ENCODE measurements at regions not wholly inside any gene's neighbourhood (a gene's known extent, or its start where the extent isn't known, plus 50 kb on each side); places are given as distances from the start of the nearest gene placed in this dataset.

GRCh38 chrX:17919896-17920446 lies 58.9 kb upstream of the RAI2 start:
- no peak for DNase-seq

- no peak for DNase-seq
Observed at GRCh38 chrX:17917945-17918577, 57.0 kb upstream of the RAI2 start.

- DNase-seq = no peak
Observed at GRCh38 chrX:17913801-17914200, 52.7 kb upstream of the RAI2 start.

All from islet precursor cell (in vitro differentiated cells).